ENCODE measurements at regions not wholly inside any gene's neighbourhood (a gene's known extent, or its start where the extent isn't known, plus 50 kb on each side); places are given as distances from the start of the nearest gene placed in this dataset.

GRCh38 chr3:162278834-162279233 lies 782.2 kb downstream of the OTOL1 start:
- TF ChIP-seq, protein P1, sequence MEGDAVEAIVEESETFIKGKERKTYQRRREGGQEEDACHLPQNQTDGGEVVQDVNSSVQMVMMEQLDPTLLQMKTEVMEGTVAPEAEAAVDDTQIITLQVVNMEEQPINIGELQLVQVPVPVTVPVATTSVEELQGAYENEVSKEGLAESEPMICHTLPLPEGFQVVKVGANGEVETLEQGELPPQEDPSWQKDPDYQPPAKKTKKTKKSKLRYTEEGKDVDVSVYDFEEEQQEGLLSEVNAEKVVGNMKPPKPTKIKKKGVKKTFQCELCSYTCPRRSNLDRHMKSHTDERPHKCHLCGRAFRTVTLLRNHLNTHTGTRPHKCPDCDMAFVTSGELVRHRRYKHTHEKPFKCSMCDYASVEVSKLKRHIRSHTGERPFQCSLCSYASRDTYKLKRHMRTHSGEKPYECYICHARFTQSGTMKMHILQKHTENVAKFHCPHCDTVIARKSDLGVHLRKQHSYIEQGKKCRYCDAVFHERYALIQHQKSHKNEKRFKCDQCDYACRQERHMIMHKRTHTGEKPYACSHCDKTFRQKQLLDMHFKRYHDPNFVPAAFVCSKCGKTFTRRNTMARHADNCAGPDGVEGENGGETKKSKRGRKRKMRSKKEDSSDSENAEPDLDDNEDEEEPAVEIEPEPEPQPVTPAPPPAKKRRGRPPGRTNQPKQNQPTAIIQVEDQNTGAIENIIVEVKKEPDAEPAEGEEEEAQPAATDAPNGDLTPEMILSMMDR (IDR thresholded peaks at IDR 0.05): no peak
- Histone ChIP-seq H3K4me3 (no peak overlapping the region), H3K9me3 (no peaks in the 10 kb centered on the region), H3K27me3 (replicated peaks; ENCODE audit: insufficient read depth) (no peaks in the 10 kb centered on the region), H3K27ac (no peak overlapping the region), H3K4me1 (ENCODE audit: control insufficient read depth in 1 of 2, low read depth in 2 of 2) (no peaks in the 10 kb centered on the region), H3K36me3 (no peaks in the 10 kb centered on the region)
- DNase-seq (ENCODE audit: low spot score) (no peak), ATAC-seq (ENCODE audit: insufficient number of reproducible peaks, low FRiP score, low read depth) (no peak)

- no peaks in the 10 kb centered on the region for H3K9me3 ChIP-seq
- H3K27me3 ChIP-seq (replicated peaks; ENCODE audit: insufficient read depth): no peaks in the 10 kb centered on the region
- no peak overlapping the region for H3K4me3 ChIP-seq
- H3K4me1 ChIP-seq (ENCODE audit: control insufficient read depth in 1 of 2, low read depth in 2 of 2): no peaks in the 10 kb centered on the region
- TF ChIP-seq, protein P1 (IDR thresholded peaks at IDR 0.05): no peak
- no peak for ATAC-seq (ENCODE audit: insufficient number of reproducible peaks, low FRiP score, low read depth)
- DNase-seq (ENCODE audit: low spot score): no peak
- no peaks in the 10 kb centered on the region for H3K36me3 ChIP-seq
- H3K27ac ChIP-seq: no peak overlapping the region
Observed at GRCh38 chr3:162285259-162285658, 788.7 kb downstream of the OTOL1 start.

GRCh38 chr3:162287600-162287999 lies 791.0 kb downstream of the OTOL1 start:
- Histone ChIP-seq H3K27me3 (replicated peaks; ENCODE audit: insufficient read depth) (no peaks in the 10 kb centered on the region), H3K9me3 (no peaks in the 10 kb centered on the region), H3K36me3 (no peaks in the 10 kb centered on the region), H3K27ac (no peak overlapping the region), H3K4me1 (ENCODE audit: control insufficient read depth in 1 of 2, low read depth in 2 of 2) (no peaks in the 10 kb centered on the region), H3K4me3 (no peak overlapping the region)
- TF ChIP-seq, protein P1 (IDR thresholded peaks at IDR 0.05): no peak
- ATAC-seq (ENCODE audit: insufficient number of reproducible peaks, low FRiP score, low read depth) (no peak), DNase-seq (ENCODE audit: low spot score) (no peak)

GRCh38 chr3:162292409-162292808 lies 795.8 kb downstream of the OTOL1 start:
- ATAC-seq (ENCODE audit: insufficient number of reproducible peaks, low FRiP score, low read depth) (no peak), DNase-seq (ENCODE audit: low spot score) (no peak)
- H3K27me3 ChIP-seq (replicated peaks; ENCODE audit: insufficient read depth): no peaks in the 10 kb centered on the region
- H3K4me1 ChIP-seq (ENCODE audit: control insufficient read depth in 1 of 2, low read depth in 2 of 2): peaks cover 0 to 9% of the 10 kb centered on the region in 2 donors
- TF ChIP-seq, protein P1 (IDR thresholded peaks at IDR 0.05): no peak
- H3K9me3 ChIP-seq: no peaks in the 10 kb centered on the region
- H3K36me3 ChIP-seq: no peaks in the 10 kb centered on the region
- H3K4me3 ChIP-seq: no peak overlapping the region
- no peak overlapping the region for H3K27ac ChIP-seq

DNA sequence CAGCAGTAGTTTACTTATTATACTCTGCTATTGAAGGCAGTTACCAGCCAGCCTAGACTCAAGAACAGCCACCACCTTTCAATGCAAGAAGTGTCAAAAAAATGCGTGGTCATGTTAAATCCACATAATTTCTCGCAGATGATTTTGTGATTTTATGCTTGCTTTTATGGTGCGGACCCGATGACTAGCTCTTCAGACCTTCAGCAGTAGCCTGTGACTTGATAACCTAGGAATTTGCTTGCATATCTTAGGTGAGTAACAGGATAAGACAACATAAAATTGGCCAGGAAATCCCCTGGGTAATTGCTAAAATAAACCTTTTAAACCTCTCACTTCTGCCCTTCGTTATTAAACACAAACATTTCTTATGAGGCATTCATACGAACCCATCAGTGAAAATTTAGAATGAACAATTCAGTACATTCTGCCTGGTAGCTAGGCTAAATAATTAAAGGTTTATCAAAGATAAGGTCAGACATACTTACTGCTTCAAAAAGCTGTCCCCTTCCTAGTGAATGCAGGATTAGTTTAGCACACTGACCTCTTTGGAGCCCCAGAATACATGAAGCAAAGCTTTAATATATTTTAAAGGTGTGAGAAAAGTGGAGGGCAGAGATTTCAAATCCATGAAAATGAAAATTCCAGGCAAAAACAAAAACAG lies 798.8 kb downstream of the OTOL1 start:
- peaks cover 0 to 9% of the 10 kb centered on the region in 2 donors for H3K4me1 ChIP-seq (ENCODE audit: control insufficient read depth in 1 of 2, low read depth in 2 of 2)
- H3K27me3 ChIP-seq (replicated peaks; ENCODE audit: insufficient read depth): no peaks in the 10 kb centered on the region
- no peak overlapping the region for H3K4me3 ChIP-seq
- DNase-seq (ENCODE audit: low spot score): no peak
- no peaks in the 10 kb centered on the region for H3K9me3 ChIP-seq
- H3K27ac ChIP-seq: no peak overlapping the region
- H3K36me3 ChIP-seq: no peaks in the 10 kb centered on the region
- TF ChIP-seq, protein P1 (IDR thresholded peaks at IDR 0.05): no peak
- ATAC-seq (ENCODE audit: insufficient number of reproducible peaks, low FRiP score, low read depth): peak; percentile 68

Data from thoracic aorta (tissue), 2 donors.